HepG2 (cell line): ENCODE measurements at regions not wholly inside any gene's neighbourhood (a gene's known extent, or its start where the extent isn't known, plus 50 kb on each side); places are given as distances from the start of the nearest gene placed in this dataset.
"Not testable (repeated sequence)": the region's sequence is repeated elsewhere in the genome, so short reads cannot be mapped to it uniquely, and the experiment has no call there.

ENCODE experiments used
- CEBPG ChIP-seq: IDR thresholded peaks from 2 replicates; pipeline ENCODE4 v1.6.1; 2016
- DPF2 ChIP-seq: sonication (generic); formaldehyde crosslinking; IDR thresholded peaks from 2 replicates; pipeline ENCODE4 v1.4.0; 2020; ENCODE audit warnings: mild to moderate bottlenecking, low read depth, missing genetic modification reagents, borderline replicate concordance
- GATAD2A ChIP-seq: IDR thresholded peaks from 2 replicates; pipeline ENCODE4 v1.6.1; 2016
- HIVEP1 ChIP-seq: sonication (generic); formaldehyde crosslinking; IDR thresholded peaks from 2 replicates; pipeline ENCODE4 v1.4.0; 2020; ENCODE audit warnings: mild to moderate bottlenecking, missing genetic modification reagents
- HOXA3 ChIP-seq: sonication (generic); formaldehyde crosslinking; IDR thresholded peaks from 2 replicates; pipeline ENCODE4 v1.5.0; 2020; ENCODE audit warnings: missing genetic modification reagents
- NCOA2 ChIP-seq: sonication (generic); formaldehyde crosslinking; IDR thresholded peaks from 2 replicates; pipeline ENCODE4 v1.8.0; 2022; ENCODE audit warnings: inconsistent platforms
- PHF21A ChIP-seq: sonication (generic); formaldehyde crosslinking; IDR thresholded peaks from 2 replicates; pipeline ENCODE4 v1.5.0; 2020; ENCODE audit warnings: mild to moderate bottlenecking, missing genetic modification reagents
- RARA ChIP-seq: IDR thresholded peaks from 2 replicates; pipeline ENCODE4 v1.6.1; 2016; ENCODE audit warnings: missing genetic modification reagents, missing compliant biosample characterization
- RXRA ChIP-seq: sonication (generic); formaldehyde crosslinking; IDR thresholded peaks from 2 replicates; pipeline ENCODE4 v1.5.1; 2020; ENCODE audit warnings: missing genetic modification reagents
- SAP130 ChIP-seq: IDR thresholded peaks from 2 replicates; pipeline ENCODE4 v1.6.1; 2016; ENCODE audit warnings: low read depth
- SOX6 ChIP-seq, 2 experiments: fragments of 450-650 bp in 1 of 2; sonication (generic) in 1 of 2; formaldehyde crosslinking in 1 of 2; IDR thresholded peaks; 2 replicates each; pipeline versions ENCODE4 v1.4.0 to v1.6.1; 2017 to 2020; ENCODE audit warnings: antibody characterized with exemption in 1 of 2, mild to moderate bottlenecking in 1 of 2, missing genetic modification reagents in 1 of 2
- SP5 ChIP-seq: IDR thresholded peaks from 2 replicates; pipeline ENCODE4 v1.6.1; 2016; ENCODE audit warnings: low read depth, borderline replicate concordance
- ZBTB7A ChIP-seq: sonication (generic); formaldehyde crosslinking; IDR thresholded peaks from 2 replicates; pipeline ENCODE4 v1.8.0; 2022; ENCODE audit warnings: mild to moderate bottlenecking, missing genetic modification reagents
- ZFY ChIP-seq: sonication (generic); formaldehyde crosslinking; IDR thresholded peaks from 2 replicates; pipeline ENCODE4 v1.4.0; 2020; ENCODE audit warnings: missing genetic modification reagents
- ZMYM3 ChIP-seq: sonication (generic); formaldehyde crosslinking; IDR thresholded peaks from 2 replicates; pipeline ENCODE4 v1.5.1; 2020; ENCODE audit warnings: mild to moderate bottlenecking, missing genetic modification reagents
- TF ChIP-seq, protein P1 (sequence below): sonication (generic); formaldehyde crosslinking; IDR thresholded peaks from 2 replicates; pipeline ENCODE4 v1.9.0; 2022; ENCODE audit warnings: low read depth, missing genetic modification reagents
- TF ChIP-seq, protein P2 (sequence below): IDR thresholded peaks from 2 replicates; pipeline ENCODE4 v1.4.0; 2020; ENCODE audit warnings: mild to moderate bottlenecking, missing genetic modification reagents
- TF ChIP-seq, protein P3 (sequence below): sonication (generic); formaldehyde crosslinking; IDR thresholded peaks from 2 replicates; pipeline ENCODE4 v1.5.1; 2020; ENCODE audit warnings: mild to moderate bottlenecking, missing genetic modification reagents, moderate library complexity

DNA sequence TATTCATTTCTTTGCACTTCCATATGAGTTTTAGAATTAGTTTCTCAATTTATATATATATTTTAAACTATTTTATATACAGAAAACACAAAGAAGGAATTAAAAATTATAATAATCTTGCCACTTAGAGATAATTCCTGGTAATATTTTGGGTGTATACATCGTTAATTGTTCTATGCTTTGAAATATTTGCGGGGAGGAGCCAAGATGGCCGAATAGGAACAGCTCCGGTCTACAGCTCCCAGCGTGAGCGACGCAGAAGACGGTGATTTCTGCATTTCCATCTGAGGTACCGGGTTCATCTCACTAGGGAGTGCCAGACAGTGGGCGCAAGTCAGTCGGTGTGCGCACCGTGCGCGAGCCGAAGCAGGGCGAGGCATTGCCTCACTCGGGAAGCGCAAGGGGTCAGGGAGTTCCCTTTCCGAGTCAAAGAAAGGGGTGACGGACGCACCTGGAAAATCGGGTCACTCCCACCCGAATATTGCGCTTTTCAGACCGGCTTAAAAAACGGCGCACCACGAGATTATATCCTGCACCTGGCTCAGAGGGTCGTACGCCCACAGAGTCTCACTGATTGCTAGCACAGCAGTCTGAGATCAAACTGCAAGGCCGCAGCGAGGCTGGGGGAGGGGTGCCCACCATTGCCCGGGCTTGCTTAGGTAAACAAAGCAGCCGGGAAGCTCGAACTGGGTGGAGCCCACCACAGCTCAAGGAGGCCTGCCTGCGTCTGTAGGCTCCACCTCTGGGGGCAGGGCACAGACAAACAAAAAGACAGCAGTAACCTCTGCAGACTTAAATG lies 197.1 kb upstream of the HAAO start (continued):
- TF ChIP-seq, protein P1, sequence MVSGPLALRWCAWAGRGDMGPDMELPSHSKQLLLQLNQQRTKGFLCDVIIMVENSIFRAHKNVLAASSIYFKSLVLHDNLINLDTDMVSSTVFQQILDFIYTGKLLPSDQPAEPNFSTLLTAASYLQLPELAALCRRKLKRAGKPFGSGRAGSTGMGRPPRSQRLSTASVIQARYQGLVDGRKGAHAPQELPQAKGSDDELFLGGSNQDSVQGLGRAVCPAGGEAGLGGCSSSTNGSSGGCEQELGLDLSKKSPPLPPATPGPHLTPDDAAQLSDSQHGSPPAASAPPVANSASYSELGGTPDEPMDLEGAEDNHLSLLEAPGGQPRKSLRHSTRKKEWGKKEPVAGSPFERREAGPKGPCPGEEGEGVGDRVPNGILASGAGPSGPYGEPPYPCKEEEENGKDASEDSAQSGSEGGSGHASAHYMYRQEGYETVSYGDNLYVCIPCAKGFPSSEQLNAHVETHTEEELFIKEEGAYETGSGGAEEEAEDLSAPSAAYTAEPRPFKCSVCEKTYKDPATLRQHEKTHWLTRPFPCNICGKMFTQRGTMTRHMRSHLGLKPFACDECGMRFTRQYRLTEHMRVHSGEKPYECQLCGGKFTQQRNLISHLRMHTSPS (CRISPR knock-in tag) = peak; percentile 47; the same call in 1 of the 2 replicates
- peak; percentile 74 for TF ChIP-seq SP5 (CRISPR knock-in tag)
- TF ChIP-seq RARA (CRISPR knock-in tag) = peak; percentile 33; the same call in 1 of the 2 replicates
- peak; percentile 60; the same call in 1 of the 2 replicates for TF ChIP-seq DPF2 (CRISPR knock-in tag)
- peak; percentile 64 for TF ChIP-seq ZBTB7A (CRISPR knock-in tag)
- peak; percentile 86 for TF ChIP-seq HOXA3 (CRISPR knock-in tag)
- TF ChIP-seq, protein P2, sequence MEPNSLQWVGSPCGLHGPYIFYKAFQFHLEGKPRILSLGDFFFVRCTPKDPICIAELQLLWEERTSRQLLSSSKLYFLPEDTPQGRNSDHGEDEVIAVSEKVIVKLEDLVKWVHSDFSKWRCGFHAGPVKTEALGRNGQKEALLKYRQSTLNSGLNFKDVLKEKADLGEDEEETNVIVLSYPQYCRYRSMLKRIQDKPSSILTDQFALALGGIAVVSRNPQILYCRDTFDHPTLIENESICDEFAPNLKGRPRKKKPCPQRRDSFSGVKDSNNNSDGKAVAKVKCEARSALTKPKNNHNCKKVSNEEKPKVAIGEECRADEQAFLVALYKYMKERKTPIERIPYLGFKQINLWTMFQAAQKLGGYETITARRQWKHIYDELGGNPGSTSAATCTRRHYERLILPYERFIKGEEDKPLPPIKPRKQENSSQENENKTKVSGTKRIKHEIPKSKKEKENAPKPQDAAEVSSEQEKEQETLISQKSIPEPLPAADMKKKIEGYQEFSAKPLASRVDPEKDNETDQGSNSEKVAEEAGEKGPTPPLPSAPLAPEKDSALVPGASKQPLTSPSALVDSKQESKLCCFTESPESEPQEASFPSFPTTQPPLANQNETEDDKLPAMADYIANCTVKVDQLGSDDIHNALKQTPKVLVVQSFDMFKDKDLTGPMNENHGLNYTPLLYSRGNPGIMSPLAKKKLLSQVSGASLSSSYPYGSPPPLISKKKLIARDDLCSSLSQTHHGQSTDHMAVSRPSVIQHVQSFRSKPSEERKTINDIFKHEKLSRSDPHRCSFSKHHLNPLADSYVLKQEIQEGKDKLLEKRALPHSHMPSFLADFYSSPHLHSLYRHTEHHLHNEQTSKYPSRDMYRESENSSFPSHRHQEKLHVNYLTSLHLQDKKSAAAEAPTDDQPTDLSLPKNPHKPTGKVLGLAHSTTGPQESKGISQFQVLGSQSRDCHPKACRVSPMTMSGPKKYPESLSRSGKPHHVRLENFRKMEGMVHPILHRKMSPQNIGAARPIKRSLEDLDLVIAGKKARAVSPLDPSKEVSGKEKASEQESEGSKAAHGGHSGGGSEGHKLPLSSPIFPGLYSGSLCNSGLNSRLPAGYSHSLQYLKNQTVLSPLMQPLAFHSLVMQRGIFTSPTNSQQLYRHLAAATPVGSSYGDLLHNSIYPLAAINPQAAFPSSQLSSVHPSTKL = peak; percentile 86
- TF ChIP-seq NCOA2 (CRISPR knock-in tag) = peak; percentile 64
- TF ChIP-seq ZFY (CRISPR knock-in tag) = peak; percentile 51; the same call in 1 of the 2 replicates
- peak; percentile 56; the same call in 1 of the 2 replicates for TF ChIP-seq ZMYM3 (CRISPR knock-in tag)
- not testable (repeated sequence) for TF ChIP-seq SOX6 (IDR thresholded peaks at IDR 0.05)
- TF ChIP-seq SOX6 (CRISPR knock-in tag; IDR thresholded peaks at IDR 0.05) = peak; percentile 69
- 0 out of 2 replicates have a peak, but pooled peaks have one; percentile 26 for TF ChIP-seq HIVEP1
- TF ChIP-seq CEBPG = 0 out of 2 replicates have a peak, but pooled peaks have one; percentile 10
- TF ChIP-seq GATAD2A (CRISPR knock-in tag) = peak; percentile 82
- TF ChIP-seq, protein P3, sequence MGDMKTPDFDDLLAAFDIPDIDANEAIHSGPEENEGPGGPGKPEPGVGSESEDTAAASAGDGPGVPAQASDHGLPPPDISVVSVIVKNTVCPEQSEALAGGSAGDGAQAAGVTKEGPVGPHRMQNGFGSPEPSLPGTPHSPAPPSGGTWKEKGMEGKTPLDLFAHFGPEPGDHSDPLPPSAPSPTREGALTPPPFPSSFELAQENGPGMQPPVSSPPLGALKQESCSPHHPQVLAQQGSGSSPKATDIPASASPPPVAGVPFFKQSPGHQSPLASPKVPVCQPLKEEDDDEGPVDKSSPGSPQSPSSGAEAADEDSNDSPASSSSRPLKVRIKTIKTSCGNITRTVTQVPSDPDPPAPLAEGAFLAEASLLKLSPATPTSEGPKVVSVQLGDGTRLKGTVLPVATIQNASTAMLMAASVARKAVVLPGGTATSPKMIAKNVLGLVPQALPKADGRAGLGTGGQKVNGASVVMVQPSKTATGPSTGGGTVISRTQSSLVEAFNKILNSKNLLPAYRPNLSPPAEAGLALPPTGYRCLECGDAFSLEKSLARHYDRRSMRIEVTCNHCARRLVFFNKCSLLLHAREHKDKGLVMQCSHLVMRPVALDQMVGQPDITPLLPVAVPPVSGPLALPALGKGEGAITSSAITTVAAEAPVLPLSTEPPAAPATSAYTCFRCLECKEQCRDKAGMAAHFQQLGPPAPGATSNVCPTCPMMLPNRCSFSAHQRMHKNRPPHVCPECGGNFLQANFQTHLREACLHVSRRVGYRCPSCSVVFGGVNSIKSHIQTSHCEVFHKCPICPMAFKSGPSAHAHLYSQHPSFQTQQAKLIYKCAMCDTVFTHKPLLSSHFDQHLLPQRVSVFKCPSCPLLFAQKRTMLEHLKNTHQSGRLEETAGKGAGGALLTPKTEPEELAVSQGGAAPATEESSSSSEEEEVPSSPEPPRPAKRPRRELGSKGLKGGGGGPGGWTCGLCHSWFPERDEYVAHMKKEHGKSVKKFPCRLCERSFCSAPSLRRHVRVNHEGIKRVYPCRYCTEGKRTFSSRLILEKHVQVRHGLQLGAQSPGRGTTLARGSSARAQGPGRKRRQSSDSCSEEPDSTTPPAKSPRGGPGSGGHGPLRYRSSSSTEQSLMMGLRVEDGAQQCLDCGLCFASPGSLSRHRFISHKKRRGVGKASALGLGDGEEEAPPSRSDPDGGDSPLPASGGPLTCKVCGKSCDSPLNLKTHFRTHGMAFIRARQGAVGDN (CRISPR knock-in tag) = peak; percentile 89
- 0 out of 2 replicates have a peak, but pooled peaks have one; percentile 32 for TF ChIP-seq PHF21A (CRISPR knock-in tag)
- TF ChIP-seq RXRA (CRISPR knock-in tag) = peak; percentile 41; the same call in 1 of the 2 replicates
- TF ChIP-seq SAP130 (CRISPR knock-in tag) = peak; percentile 48; the same call in 1 of the 2 replicates
